MM.1S (cell line): ENCODE measurements at regions not wholly inside any gene's neighbourhood (a gene's known extent, or its start where the extent isn't known, plus 50 kb on each side); places are given as distances from the start of the nearest gene placed in this dataset.

Source experiments
- CTCF ChIP-seq: fragments of 300-600 bp; sonication (generic); IDR thresholded peaks from 2 replicates; pipeline ENCODE4 v1.5.1; 2016; ENCODE audit warnings: antibody characterized with exemption, low read length, mixed read lengths
- EZH2phosphoT487 ChIP-seq: fragments of 300-600 bp; sonication (generic); IDR thresholded peaks from 2 replicates; pipeline ENCODE4 v1.6.1; 2018; ENCODE audit warnings: antibody characterized with exemption, low read length

GRCh38 chr9:26502311-26502710 lies 390.3 kb downstream of the CAAP1 start:
- TF ChIP-seq CTCF, result no peak
- TF ChIP-seq EZH2phosphoT487, result no peak
